ENCODE measurements at regions not wholly inside any gene's neighbourhood (a gene's known extent, or its start where the extent isn't known, plus 50 kb on each side); places are given as distances from the start of the nearest gene placed in this dataset.

DNA sequence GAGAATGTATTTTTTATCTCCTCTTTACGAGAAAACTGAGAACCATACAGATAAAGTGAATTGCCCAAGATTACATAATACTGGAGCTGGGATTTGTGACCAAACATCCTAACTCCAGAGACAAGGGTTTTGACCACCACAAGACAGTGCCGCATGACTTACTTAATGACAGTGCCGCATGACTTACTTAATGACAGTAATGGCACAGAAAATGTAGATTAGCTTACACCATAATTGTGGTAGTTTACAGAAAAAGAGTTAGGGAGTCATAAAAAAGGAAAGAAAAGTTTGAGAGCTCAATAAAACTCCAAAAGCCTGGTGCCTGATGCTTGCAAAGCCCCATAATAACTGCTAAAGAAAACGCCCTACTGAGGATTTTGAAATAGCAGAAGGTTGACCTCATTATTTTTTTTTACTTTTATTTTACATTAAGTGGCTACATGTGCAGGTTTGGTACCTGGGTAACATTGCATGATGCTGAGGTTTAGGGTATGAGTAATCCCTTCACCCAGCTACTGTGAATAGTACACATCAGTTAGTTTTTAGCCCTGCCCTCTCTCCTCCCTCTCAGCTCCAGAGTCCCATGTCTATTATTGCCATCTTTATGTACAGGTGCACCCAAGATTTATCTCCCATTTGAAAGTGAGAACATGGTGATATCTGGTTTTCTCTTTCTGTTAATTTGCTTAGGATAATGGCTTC lies 310.0 kb upstream of the UBE2E3 start:
- H3K27ac Mint-ChIP-seq: no peak overlapping the region
- Histone ChIP-seq H3K9me3 (ENCODE audit: control insufficient read depth, low read length) (no peaks in the 10 kb centered on the region), H3K36me3 (ENCODE audit: control insufficient read depth, insufficient read depth, low read length) (no peaks in the 10 kb centered on the region), H3K27ac (ENCODE audit: low read depth, low read length) (no peak overlapping the region), H3K9ac (ENCODE audit: extremely low read depth, low read length, poor library complexity, severe bottlenecking) (no peak overlapping the region), H3K27me3 (ENCODE audit: control insufficient read depth, insufficient read depth, low read length, poor library complexity, severe bottlenecking) (no peaks in the 10 kb centered on the region), H3K4me3 (ENCODE audit: low read length) (no peak overlapping the region), H3K4me1 (ENCODE audit: control insufficient read depth, insufficient read depth, low read length) (no peaks in the 10 kb centered on the region)
- H3K27me3 Mint-ChIP-seq (ENCODE audit: insufficient read depth): no peaks in the 10 kb centered on the region
- H3K9me3 Mint-ChIP-seq: no peaks in the 10 kb centered on the region
- DNase-seq: no peak
- TF ChIP-seq, protein P1, sequence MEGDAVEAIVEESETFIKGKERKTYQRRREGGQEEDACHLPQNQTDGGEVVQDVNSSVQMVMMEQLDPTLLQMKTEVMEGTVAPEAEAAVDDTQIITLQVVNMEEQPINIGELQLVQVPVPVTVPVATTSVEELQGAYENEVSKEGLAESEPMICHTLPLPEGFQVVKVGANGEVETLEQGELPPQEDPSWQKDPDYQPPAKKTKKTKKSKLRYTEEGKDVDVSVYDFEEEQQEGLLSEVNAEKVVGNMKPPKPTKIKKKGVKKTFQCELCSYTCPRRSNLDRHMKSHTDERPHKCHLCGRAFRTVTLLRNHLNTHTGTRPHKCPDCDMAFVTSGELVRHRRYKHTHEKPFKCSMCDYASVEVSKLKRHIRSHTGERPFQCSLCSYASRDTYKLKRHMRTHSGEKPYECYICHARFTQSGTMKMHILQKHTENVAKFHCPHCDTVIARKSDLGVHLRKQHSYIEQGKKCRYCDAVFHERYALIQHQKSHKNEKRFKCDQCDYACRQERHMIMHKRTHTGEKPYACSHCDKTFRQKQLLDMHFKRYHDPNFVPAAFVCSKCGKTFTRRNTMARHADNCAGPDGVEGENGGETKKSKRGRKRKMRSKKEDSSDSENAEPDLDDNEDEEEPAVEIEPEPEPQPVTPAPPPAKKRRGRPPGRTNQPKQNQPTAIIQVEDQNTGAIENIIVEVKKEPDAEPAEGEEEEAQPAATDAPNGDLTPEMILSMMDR (conservative IDR thresholded peaks at IDR 0.05): no peak
- no peak overlapping the region for H3K4me3 Mint-ChIP-seq
- 95 to 100% methylated on average over 2 to 4 of the region's 4 CpGs for WGBS, 2 experiments (ENCODE audit: insufficient coverage in 1 of 2, insufficient read length in 1 of 2)
- H3K4me1 Mint-ChIP-seq: no peaks in the 10 kb centered on the region
- no peaks in the 10 kb centered on the region for H3K36me3 Mint-ChIP-seq (ENCODE audit: low read depth)

DNA sequence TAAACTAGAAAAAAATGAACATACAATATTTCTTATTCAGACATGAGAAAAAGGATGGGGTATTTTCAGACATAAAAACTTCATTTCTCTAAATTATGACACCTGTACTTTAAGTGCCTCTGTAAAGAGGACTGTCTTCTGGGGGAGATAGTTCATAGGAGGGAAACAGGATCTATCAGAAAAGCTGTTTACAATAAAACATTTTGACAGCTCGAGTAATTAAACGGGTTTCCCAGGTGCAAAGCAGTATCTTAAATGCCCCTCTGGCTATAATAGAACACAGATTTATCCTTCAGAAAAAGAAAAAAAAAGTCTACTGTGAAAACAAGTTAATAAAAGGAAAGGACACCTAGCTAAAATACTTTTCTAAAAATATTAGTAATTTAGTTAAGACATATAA lies 311.4 kb upstream of the UBE2E3 start:
- Histone ChIP-seq H3K27me3 (ENCODE audit: control insufficient read depth, insufficient read depth, low read length, poor library complexity, severe bottlenecking) (no peaks in the 10 kb centered on the region), H3K4me1 (ENCODE audit: control insufficient read depth, insufficient read depth, low read length) (no peaks in the 10 kb centered on the region), H3K9ac (ENCODE audit: extremely low read depth, low read length, poor library complexity, severe bottlenecking) (no peak overlapping the region), H3K36me3 (ENCODE audit: control insufficient read depth, insufficient read depth, low read length) (no peaks in the 10 kb centered on the region), H3K9me3 (ENCODE audit: control insufficient read depth, low read length) (no peaks in the 10 kb centered on the region), H3K27ac (ENCODE audit: low read depth, low read length) (no peak overlapping the region), H3K4me3 (ENCODE audit: low read length) (no peak overlapping the region)
- H3K27me3 Mint-ChIP-seq (ENCODE audit: insufficient read depth): no peaks in the 10 kb centered on the region
- no peaks in the 10 kb centered on the region for H3K9me3 Mint-ChIP-seq
- H3K4me3 Mint-ChIP-seq: no peak overlapping the region
- H3K36me3 Mint-ChIP-seq (ENCODE audit: low read depth): no peaks in the 10 kb centered on the region
- H3K4me1 Mint-ChIP-seq: no peaks in the 10 kb centered on the region
- DNase-seq: no peak
- WGBS, 2 experiments (ENCODE audit: insufficient coverage in 1 of 2, insufficient read length in 1 of 2): 80 to 94% methylated on average over 2 of the region's 2 CpGs
- TF ChIP-seq, protein P1 (conservative IDR thresholded peaks at IDR 0.05): no peak
- no peak overlapping the region for H3K27ac Mint-ChIP-seq

DNA sequence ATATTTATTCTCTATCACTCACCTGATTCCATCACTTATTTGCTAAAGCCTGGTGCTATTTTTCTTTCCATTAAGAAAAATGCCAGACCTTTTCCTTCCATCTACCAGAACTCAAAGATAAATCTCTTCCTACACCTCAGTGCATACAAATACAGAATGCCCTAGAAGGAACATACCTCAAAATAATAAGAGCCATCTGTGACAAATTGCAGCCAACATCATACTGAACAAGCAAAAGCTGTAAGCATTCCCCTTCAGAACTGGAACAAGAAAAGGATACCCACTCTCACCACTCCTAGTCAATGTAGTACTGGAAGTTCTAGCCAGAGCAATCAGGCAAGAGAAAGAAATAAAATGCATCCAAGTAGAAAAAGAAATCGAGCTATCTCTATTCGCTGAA lies 315.9 kb upstream of the UBE2E3 start:
- H3K4me3 Mint-ChIP-seq: no peak overlapping the region
- Histone ChIP-seq H3K36me3 (ENCODE audit: control insufficient read depth, insufficient read depth, low read length) (no peaks in the 10 kb centered on the region), H3K4me3 (ENCODE audit: low read length) (no peak overlapping the region), H3K27me3 (ENCODE audit: control insufficient read depth, insufficient read depth, low read length, poor library complexity, severe bottlenecking) (no peaks in the 10 kb centered on the region), H3K9ac (ENCODE audit: extremely low read depth, low read length, poor library complexity, severe bottlenecking) (no peak overlapping the region), H3K27ac (ENCODE audit: low read depth, low read length) (no peak overlapping the region), H3K9me3 (ENCODE audit: control insufficient read depth, low read length) (no peaks in the 10 kb centered on the region), H3K4me1 (ENCODE audit: control insufficient read depth, insufficient read depth, low read length) (no peaks in the 10 kb centered on the region)
- no peaks in the 10 kb centered on the region for H3K9me3 Mint-ChIP-seq
- peaks cover 5% of the 10 kb centered on the region for H3K4me1 Mint-ChIP-seq
- no peaks in the 10 kb centered on the region for H3K36me3 Mint-ChIP-seq (ENCODE audit: low read depth)
- TF ChIP-seq, protein P1 (conservative IDR thresholded peaks at IDR 0.05): no peak
- no peaks in the 10 kb centered on the region for H3K27me3 Mint-ChIP-seq (ENCODE audit: insufficient read depth)
- WGBS, 2 experiments (ENCODE audit: insufficient coverage in 1 of 2, insufficient read length in 1 of 2): 97 to 100% methylated on average over 2 of the region's 2 CpGs
- no peak for DNase-seq
- no peak overlapping the region for H3K27ac Mint-ChIP-seq
